Right hindlimb (tissue), 1 donor: ENCODE measurements at regions not wholly inside any gene's neighbourhood (a gene's known extent, or its start where the extent isn't known, plus 50 kb on each side); places are given as distances from the start of the nearest gene placed in this dataset.
A peak's percentile ranks its signal among the peaks of the same experiment; 100 is the strongest.

Source experiments
- DNase-seq: peaks from one replicate; pipeline ENCODE4 v3.0.0-alpha.2; 2018

- DNase-seq = no peak
These were observed 1314.1 kb upstream of the C9orf72 start for GRCh38 chr9:28887188-28887884.

DNA sequence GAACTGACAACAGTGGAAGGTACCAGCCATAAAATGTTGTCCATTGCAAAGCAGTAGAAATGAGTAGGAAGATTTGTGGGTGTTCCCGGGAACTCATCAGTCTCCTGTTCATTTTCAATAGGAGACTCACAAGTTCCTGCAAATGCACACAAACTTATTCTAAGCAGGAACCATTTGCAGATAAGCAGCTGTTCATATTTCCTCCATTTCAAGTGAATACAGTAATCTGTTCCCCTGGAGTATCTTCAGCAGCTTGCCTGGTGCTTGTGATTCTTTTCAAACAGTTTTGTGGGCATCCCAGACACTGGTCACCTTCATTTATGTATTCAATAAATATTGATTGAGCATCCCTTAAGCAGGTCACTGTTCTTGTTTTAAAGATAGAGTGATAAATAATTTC is 1315.5 kb upstream of the C9orf72 start:
- DNase-seq = no peak

DNA sequence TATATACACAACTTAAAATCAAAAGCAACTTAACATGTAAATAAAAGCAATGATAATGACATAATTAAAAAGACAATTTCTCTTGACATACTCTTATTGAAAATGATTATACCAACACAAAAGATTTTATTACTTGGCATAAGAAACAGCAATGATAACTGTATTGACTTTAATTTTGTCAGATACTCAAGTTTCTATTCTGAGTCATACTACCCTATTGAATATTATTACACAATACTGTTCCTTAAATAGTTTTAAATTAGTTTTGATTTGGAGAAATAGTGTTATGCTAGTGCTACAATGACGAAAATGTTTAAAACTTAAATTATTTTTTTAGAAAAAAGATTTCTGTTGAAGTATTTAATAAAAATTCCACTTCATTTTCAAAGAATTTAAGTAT is 1319.3 kb upstream of the C9orf72 start:
- DNase-seq = no peak

GRCh38 chr9:28899267-28899666 is 1326.0 kb upstream of the C9orf72 start:
- peak; percentile 13 for DNase-seq

GRCh38 chr9:28899926-28900325 is 1326.6 kb upstream of the C9orf72 start:
- no peak for DNase-seq

GRCh38 chr9:28900406-28900805 is 1327.1 kb upstream of the C9orf72 start:
- DNase-seq = no peak

GRCh38 chr9:28909526-28909925 is 1336.2 kb upstream of the C9orf72 start:
- no peak for DNase-seq

GRCh38 chr9:28912621-28913020 is 1339.3 kb upstream of the C9orf72 start:
- DNase-seq = no peak

DNA sequence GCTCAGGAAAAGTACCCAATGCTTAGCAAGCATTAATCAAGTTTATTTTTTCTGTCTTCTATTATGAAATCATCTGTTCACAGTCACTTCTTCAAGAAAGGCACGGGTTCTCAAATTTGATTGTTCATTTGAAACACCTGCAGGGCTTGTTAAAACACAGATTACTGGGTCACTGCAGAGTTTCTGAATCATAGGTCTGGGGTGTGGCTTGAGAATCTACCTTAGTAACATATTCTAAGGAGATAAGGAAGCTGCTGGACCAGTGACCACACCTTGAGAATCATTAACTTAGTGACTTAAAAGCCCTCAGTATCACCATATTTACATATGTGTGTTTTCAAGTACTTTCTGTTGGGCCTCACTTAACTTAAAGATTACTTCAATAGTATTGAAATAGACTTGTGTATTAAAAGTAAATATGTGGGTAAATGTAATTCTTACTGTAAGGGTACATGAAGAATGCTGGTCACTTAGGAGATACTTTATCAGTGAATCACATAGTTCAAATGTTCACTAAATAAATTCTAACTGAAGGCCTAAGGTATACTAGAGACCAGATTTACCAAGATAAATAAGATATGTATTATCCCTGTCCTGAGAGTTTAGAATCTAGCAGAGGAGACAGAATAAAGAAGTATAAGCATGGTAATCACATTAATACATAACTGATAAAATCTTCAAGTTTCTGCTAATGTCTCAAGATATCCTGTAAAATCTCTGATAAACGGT is 1342.1 kb upstream of the C9orf72 start:
- DNase-seq = no peak

DNA sequence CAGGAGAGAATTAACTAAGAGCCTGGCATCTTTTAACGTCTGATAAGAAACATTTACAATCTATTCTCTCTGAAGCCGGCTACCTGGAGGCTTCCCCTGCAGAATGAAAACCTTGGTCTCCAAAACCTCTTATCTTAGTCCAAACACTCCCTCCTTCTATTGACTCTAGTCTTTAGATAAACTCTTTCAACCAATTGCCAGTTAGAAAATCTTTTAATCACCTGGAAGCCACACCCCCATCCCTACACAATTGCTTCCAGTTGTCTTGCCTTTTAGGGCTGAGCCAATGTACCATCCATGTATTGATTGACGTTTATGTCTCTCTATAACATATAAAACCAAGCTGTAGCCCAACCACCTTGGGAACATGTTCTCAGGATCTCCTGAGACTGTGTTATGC is 1343.1 kb upstream of the C9orf72 start:
- no peak for DNase-seq

- DNase-seq = no peak
These were observed 1348.7 kb upstream of the C9orf72 start for GRCh38 chr9:28921857-28922500.

GRCh38 chr9:28922891-28923290 is 1349.6 kb upstream of the C9orf72 start:
- peak; percentile 35 for DNase-seq

GRCh38 chr9:28923351-28923750 is 1350.1 kb upstream of the C9orf72 start:
- DNase-seq = no peak

DNA sequence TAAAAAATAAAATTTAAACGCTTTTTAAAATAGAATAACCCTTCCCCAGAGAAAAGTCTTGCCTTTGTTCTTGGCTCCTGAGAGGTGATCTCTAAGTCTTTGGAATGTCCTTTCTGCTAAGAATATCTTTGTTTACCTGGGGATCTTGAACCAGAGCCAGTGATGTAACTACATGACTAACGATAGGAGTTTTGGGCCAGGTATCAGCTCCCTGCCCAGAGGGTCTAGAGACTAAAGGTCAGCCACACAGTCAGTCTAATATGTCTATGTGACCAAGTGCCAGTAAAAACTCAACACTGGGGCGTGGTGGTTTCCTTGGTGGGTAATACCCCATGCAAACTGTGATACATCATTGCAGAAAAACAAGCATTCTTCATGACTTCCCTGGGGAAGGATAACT is 1351.9 kb upstream of the C9orf72 start:
- no peak for DNase-seq

- no peak for DNase-seq
These were observed 1353.0 kb upstream of the C9orf72 start for GRCh38 chr9:28926306-28926705.

- DNase-seq = no peak
These were observed 1354.4 kb upstream of the C9orf72 start for GRCh38 chr9:28927691-28928090.

DNA sequence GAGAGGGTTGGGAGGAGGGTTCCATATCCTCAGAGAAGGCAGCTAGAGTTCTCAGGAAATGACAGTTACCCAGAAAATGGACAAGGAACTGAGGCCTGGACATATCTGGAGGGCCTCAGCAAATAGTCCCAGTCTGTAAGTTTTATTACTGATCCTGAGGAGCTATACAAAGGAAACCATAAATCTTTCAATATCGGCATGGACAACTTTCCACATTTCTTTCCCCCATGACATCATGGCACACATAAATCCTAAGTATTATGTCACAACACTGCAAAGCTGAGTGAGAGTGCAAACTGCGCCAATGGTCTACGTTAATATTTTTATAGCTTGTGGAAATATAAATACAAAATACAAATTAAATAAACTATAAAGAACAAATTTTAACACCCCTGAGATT is 1356.2 kb upstream of the C9orf72 start:
- DNase-seq = no peak

DNA sequence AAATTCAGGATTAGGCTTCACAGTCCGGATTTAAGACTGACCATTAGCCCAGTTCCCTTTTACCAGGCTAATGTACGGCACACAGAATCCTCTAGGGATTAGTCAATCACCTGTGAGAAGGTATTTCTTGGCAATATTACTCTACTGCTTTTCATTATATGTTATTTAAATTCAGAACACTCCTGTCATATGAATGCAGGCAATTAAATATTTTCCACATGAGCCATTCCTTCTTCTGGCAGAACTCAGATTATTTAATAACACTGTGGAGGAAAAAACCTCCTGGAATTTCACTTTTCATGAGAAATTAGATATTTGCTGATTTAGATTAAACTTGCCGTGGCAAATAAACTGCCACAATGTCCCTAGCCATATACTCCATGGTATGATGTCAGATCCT is 1357.5 kb upstream of the C9orf72 start:
- no peak for DNase-seq

- no peak for DNase-seq
These were observed 1360.8 kb upstream of the C9orf72 start for GRCh38 chr9:28934111-28934510.

DNA sequence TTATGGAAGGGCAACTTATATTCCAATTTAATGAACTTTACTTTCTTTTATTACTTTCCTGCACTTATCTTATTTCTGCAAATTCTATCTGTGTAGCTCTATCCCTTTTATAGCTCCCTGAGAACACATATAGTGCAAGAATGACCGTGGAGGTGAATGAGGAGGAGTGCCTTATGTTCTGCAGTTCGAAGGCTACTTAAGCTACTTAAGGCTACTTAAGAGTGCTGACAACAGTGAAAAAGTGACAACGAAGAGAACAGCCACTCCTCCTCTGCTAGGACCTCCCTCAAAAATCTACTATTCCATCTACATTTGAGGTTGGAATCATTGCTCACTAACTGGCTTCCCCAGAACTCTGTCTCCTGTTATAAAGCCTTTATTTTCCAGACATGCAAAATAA is 1365.7 kb upstream of the C9orf72 start:
- no peak for DNase-seq

DNA sequence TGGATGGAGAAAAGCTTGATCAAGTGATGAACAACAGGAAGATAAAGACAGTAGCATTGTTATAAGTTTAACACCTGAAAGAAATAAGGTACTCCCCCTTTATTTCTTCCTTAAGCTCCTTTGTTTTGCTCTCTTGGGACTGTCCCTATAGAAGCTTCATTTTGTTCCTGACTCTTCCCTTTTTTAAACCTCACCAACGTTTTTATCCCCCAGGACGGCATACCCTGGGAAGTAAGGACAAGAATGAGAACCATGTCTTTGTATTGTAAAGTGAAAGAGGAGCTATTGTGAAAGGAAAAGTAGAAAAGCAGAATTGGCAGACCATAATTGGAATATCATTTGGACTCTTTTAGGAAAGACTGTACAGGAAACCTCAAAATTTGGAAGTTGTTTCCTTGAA is 1368.6 kb upstream of the C9orf72 start:
- no peak for DNase-seq

DNA sequence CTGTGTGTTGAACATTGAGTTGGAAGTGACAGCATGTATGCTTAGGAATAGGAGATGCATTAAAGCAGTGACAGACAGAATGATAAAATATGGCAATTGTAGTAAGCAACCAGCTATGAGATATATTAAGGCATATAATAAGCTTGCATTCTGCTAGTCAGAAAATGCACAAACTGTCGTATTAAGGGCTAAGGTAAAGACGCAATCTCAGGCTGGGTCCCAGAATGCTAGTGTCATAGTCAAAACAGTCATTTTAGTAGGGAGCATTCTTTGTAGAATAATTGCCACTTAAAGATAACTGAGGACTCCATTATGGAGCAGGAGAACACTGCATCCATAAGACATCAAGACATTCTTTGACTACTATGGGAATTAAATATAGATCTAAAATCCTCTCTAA is 1369.7 kb upstream of the C9orf72 start:
- DNase-seq = no peak

GRCh38 chr9:28946648-28947047 is 1373.4 kb upstream of the C9orf72 start:
- DNase-seq = no peak

- no peak for DNase-seq
These were observed 1378.7 kb upstream of the C9orf72 start for GRCh38 chr9:28951945-28952344.
